K562 (cell line): ENCODE measurements at regions not wholly inside any gene's neighbourhood (a gene's known extent, or its start where the extent isn't known, plus 50 kb on each side); places are given as distances from the start of the nearest gene placed in this dataset.

Source experiments
- CTCF ChIP-seq, 3 experiments: IDR thresholded peaks in 2 of 3; conservative IDR thresholded peaks in 1 of 3; 2 replicates each; pipeline ENCODE4 v1.5.1; 2011 to 2012; ENCODE audit warnings: low read length in 3 of 3, mild to moderate bottlenecking in 3 of 3, control low read depth in 2 of 3, improper control_type of control experiment in 1 of 3, inconsistent platforms in 1 of 3, low read depth in 1 of 3, mixed read lengths in 1 of 3, moderate library complexity in 1 of 3; ENCODE audit not compliant: insufficient read depth in 2 of 3
- ELF1 ChIP-seq: fragments of 200-800 bp; sonication (Bioruptor generic); IDR thresholded peaks from 2 replicates; pipeline ENCODE4 v1.6.1; 2016; ENCODE audit warnings: missing genetic modification characterization, missing compliant biosample characterization
- FOXP4 ChIP-seq: sonication (generic); formaldehyde crosslinking; IDR thresholded peaks from 2 replicates; pipeline ENCODE4 v1.8.0; 2022; ENCODE audit warnings: mild to moderate bottlenecking, missing genetic modification reagents, borderline replicate concordance
- JUND ChIP-seq, 2 experiments: IDR thresholded peaks; 2 replicates in 1 of 2; 3 replicates in 1 of 2; pipeline ENCODE4 v1.6.1; 2011; ENCODE audit warnings: borderline replicate concordance in 2 of 2, low read depth in 2 of 2, low read length in 2 of 2, improper control_type of control experiment in 1 of 2, missing biosample characterization in 1 of 2, missing genetic modification characterization in 1 of 2, missing genetic modification reagents in 1 of 2
- KDM4B ChIP-seq, 2 experiments: fragments of 450-650 bp in 1 of 2; sonication (generic) in 1 of 2; IDR thresholded peaks; 2 replicates each; pipeline ENCODE4 v1.6.1; 2016 to 2017; ENCODE audit warnings: borderline replicate concordance in 2 of 2, antibody characterized with exemption in 1 of 2, low read depth in 1 of 2, mild to moderate bottlenecking in 1 of 2
- KDM5B ChIP-seq: fragments of 200-600 bp; sonication (generic); IDR thresholded peaks from 2 replicates; pipeline ENCODE4 v1.6.1; 2012; ENCODE audit warnings: low read depth, mild to moderate bottlenecking, moderate library complexity, low read length, control low read depth, inconsistent platforms; ENCODE audit not compliant: insufficient replicate concordance
- RCOR1 ChIP-seq, 2 experiments: IDR thresholded peaks; 2 replicates each; pipeline ENCODE4 v1.6.1; 2012; ENCODE audit warnings: low read depth in 2 of 2, low read length in 2 of 2, borderline replicate concordance in 1 of 2, improper control_type of control experiment in 1 of 2
- SMARCC2 ChIP-seq: fragments of 450-650 bp; IDR thresholded peaks from 2 replicates; pipeline ENCODE4 v1.6.1; 2017; ENCODE audit warnings: antibody characterized with exemption, moderate library complexity, mild to moderate bottlenecking, low read depth
- TAF1 ChIP-seq: IDR thresholded peaks from 2 replicates; pipeline ENCODE4 v1.6.1; 2011; ENCODE audit warnings: mild to moderate bottlenecking, low read length, moderate library complexity; ENCODE audit not compliant: insufficient read depth, control insufficient read depth, severe bottlenecking; ENCODE audit errors: extremely low read depth
- YY1 ChIP-seq, 3 experiments: IDR thresholded peaks; 2 replicates each; pipeline ENCODE4 v1.6.1; 2011; ENCODE audit warnings: low read length in 2 of 3, mild to moderate bottlenecking in 2 of 3, moderate library complexity in 2 of 3, borderline replicate concordance in 1 of 3, control low read depth in 1 of 3, low read depth in 1 of 3; ENCODE audit not compliant: insufficient read depth in 3 of 3, insufficient replicate concordance in 2 of 3, control insufficient read depth in 1 of 3, insufficient read length in 1 of 3; ENCODE audit errors: extremely low read depth in 1 of 3
- ZBED1 ChIP-seq: IDR thresholded peaks from 2 replicates; pipeline ENCODE4 v1.6.1; 2014
- ZNF121 ChIP-seq: sonication (generic); formaldehyde crosslinking; conservative IDR thresholded peaks from 2 replicates; pipeline ENCODE4 v1.8.0; 2022; ENCODE audit warnings: missing genetic modification reagents

GRCh38 chr11:116055064-116055463, 550.8 kb upstream of the CADM1 start:
- TF ChIP-seq SMARCC2 = no peak
- TF ChIP-seq KDM5B = no peak
- no peak for TF ChIP-seq CTCF (IDR thresholded peaks at IDR 0.05 in 2 of 3, conservative IDR thresholded peaks at IDR 0.05 in 1 of 3; ENCODE audit: insufficient read depth in 2 of 3, low read depth in 1 of 3, low read length in 3 of 3)
- TF ChIP-seq ELF1 (tag) = no peak
- TF ChIP-seq ZBED1 = no peak
- no peak for TF ChIP-seq JUND (IDR thresholded peaks at IDR 0.05; ENCODE audit: borderline replicate concordance, low read depth, low read length)
- no peak for TF ChIP-seq JUND (tag; IDR thresholded peaks at IDR 0.05; ENCODE audit: borderline replicate concordance, low read depth, low read length)
- TF ChIP-seq KDM4B (IDR thresholded peaks at IDR 0.05; ENCODE audit: borderline replicate concordance in 2 of 2, low read depth in 1 of 2) = no peak
- TF ChIP-seq YY1 (IDR thresholded peaks at IDR 0.05; ENCODE audit: borderline replicate concordance in 1 of 3, control insufficient read depth in 1 of 3, extremely low read depth in 1 of 3, insufficient read depth in 3 of 3, insufficient read length in 1 of 3, insufficient replicate concordance in 2 of 3, low read depth in 1 of 3, low read length in 2 of 3) = no peak
- TF ChIP-seq RCOR1 (IDR thresholded peaks at IDR 0.05; ENCODE audit: borderline replicate concordance in 1 of 2, low read depth in 2 of 2, low read length in 2 of 2) = no peak
- no peak for TF ChIP-seq ZNF121 (CRISPR knock-in tag)
- TF ChIP-seq TAF1 = no peak
- no peak for TF ChIP-seq FOXP4 (CRISPR knock-in tag)
